ENCODE measurements at regions not wholly inside any gene's neighbourhood (a gene's known extent, or its start where the extent isn't known, plus 50 kb on each side); places are given as distances from the start of the nearest gene placed in this dataset.
A peak's percentile ranks its signal among the peaks of the same experiment; 100 is the strongest.
"Not testable (repeated sequence)": the region's sequence is repeated elsewhere in the genome, so short reads cannot be mapped to it uniquely, and the experiment has no call there.

- not testable (repeated sequence) for DNase-seq
Observed at GRCh38 chr1:147061880-147062279, 110.4 kb downstream of the PRKAB2 start.

GRCh38 chr1:147053269-147053668 is 115.1 kb downstream of the NBPF12 start:
- no peak for DNase-seq

GRCh38 chr1:147052677-147053076 is 114.6 kb downstream of the NBPF12 start:
- no peak for DNase-seq

GRCh38 chr1:147052143-147052542 is 114.0 kb downstream of the NBPF12 start:
- DNase-seq = no peak

- no peak for DNase-seq
Observed at GRCh38 chr1:147051136-147051535, 113.0 kb downstream of the NBPF12 start.

GRCh38 chr1:147050654-147051053 is 112.5 kb downstream of the NBPF12 start:
- no peak for DNase-seq

- not testable (repeated sequence) for DNase-seq
Observed at GRCh38 chr1:147046863-147047394, 108.8 kb downstream of the NBPF12 start.

- DNase-seq = peak in 1 of 2 donors; percentile 10
Observed at GRCh38 chr1:147046189-147046862, 108.2 kb downstream of the NBPF12 start.
